OCI-LY7 (cell line): ENCODE measurements at regions not wholly inside any gene's neighbourhood (a gene's known extent, or its start where the extent isn't known, plus 50 kb on each side); places are given as distances from the start of the nearest gene placed in this dataset.
"Not testable (repeated sequence)": the region's sequence is repeated elsewhere in the genome, so short reads cannot be mapped to it uniquely, and the experiment has no call there.

Experiments
- CTCF ChIP-seq: fragments of 200-600 bp; sonication (generic); conservative IDR thresholded peaks from 2 replicates; pipeline ENCODE4 v1.5.1; 2014; ENCODE audit warnings: mild to moderate bottlenecking, antibody characterized with exemption, low read length, moderate library complexity, mixed read lengths
- EZH2phosphoT487 ChIP-seq: fragments of 200-600 bp; sonication (generic); IDR thresholded peaks from 2 replicates; pipeline ENCODE4 v1.6.1; 2018; ENCODE audit warnings: low read depth, borderline replicate concordance, mild to moderate bottlenecking, mixed run types, antibody characterized with exemption, low read length, moderate library complexity, mixed read lengths

- TF ChIP-seq CTCF = peak; percentile 45
- not testable (repeated sequence) for TF ChIP-seq EZH2phosphoT487
These were observed 87.3 kb downstream of the FAM72C start for GRCh38 chr1:143884532-143884931.
